ENCODE measurements at regions not wholly inside any gene's neighbourhood (a gene's known extent, or its start where the extent isn't known, plus 50 kb on each side); places are given as distances from the start of the nearest gene placed in this dataset.
A peak's percentile ranks its signal among the peaks of the same experiment; 100 is the strongest.

- H3K4me3 ChIP-seq: no peak overlapping the region
- H3K27ac ChIP-seq: peak overlapping the region in 1 of 4 donors; percentile 10
- H3K4me1 ChIP-seq: peaks cover 0 to 28% (median 2%) of the 10 kb centered on the region in 3 donors
- no peaks in the 10 kb centered on the region for H3K36me3 ChIP-seq
- H3K27me3 ChIP-seq: no peaks in the 10 kb centered on the region
- 18 to 29% methylated on average over 3 of the region's 3 CpGs for WGBS, 2 donors (ENCODE audit: low coverage in 1 of 2)
- ATAC-seq: no peak
- TF ChIP-seq EP300 (IDR thresholded peaks at IDR 0.05) (no peak), POLR2AphosphoS5 (IDR thresholded peaks at IDR 0.05) (no peak)
- no peaks in the 10 kb centered on the region for H3K9me3 ChIP-seq
Observed at GRCh38 chr4:126772662-126773061, 860.1 kb upstream of the INTU start.

GRCh38 chr4:126775485-126776106 lies 857.2 kb upstream of the INTU start:
- Histone ChIP-seq H3K27ac (no peak overlapping the region), H3K27me3 (no peaks in the 10 kb centered on the region), H3K9me3 (no peaks in the 10 kb centered on the region), H3K36me3 (no peaks in the 10 kb centered on the region), H3K4me3 (no peak overlapping the region), H3K4me1 (peaks cover 0 to 28% (median 2%) of the 10 kb centered on the region in 3 donors)
- 76 to 79% methylated on average over 5 of the region's 5 CpGs for WGBS, 2 donors (ENCODE audit: low coverage in 1 of 2)
- no peak for ATAC-seq
- TF ChIP-seq POLR2A (IDR thresholded peaks at IDR 0.05) (no peak), CTCF (IDR thresholded peaks at IDR 0.05) (no peak), EP300 (IDR thresholded peaks at IDR 0.05) (no peak), POLR2AphosphoS5 (IDR thresholded peaks at IDR 0.05) (no peak)

- 67 to 80% methylated on average over 1 to 5 of the region's 5 CpGs for WGBS, 2 donors (ENCODE audit: low coverage in 1 of 2)
- TF ChIP-seq CTCF (IDR thresholded peaks at IDR 0.05): no peak
- TF ChIP-seq POLR2A (IDR thresholded peaks at IDR 0.05): no peak
- no peak for TF ChIP-seq POLR2AphosphoS5 (IDR thresholded peaks at IDR 0.05)
- no peak for TF ChIP-seq EP300 (IDR thresholded peaks at IDR 0.05)
- Histone ChIP-seq H3K4me3 (no peak overlapping the region), H3K9me3 (no peaks in the 10 kb centered on the region), H3K36me3 (no peaks in the 10 kb centered on the region), H3K27me3 (no peaks in the 10 kb centered on the region), H3K4me1 (peaks cover 0 to 28% (median 2%) of the 10 kb centered on the region in 3 donors), H3K27ac (no peak overlapping the region)
- no peak for ATAC-seq
Observed at GRCh38 chr4:126776361-126776760, 856.4 kb upstream of the INTU start.

GRCh38 chr4:126777649-126778048 lies 855.1 kb upstream of the INTU start:
- no peaks in the 10 kb centered on the region for H3K9me3 ChIP-seq
- H3K4me3 ChIP-seq: no peak overlapping the region
- H3K27ac ChIP-seq: no peak overlapping the region
- WGBS, 2 donors (ENCODE audit: low coverage in 1 of 2): 58 to 68% methylated on average over 1 of the region's 1 CpG
- no peak for ATAC-seq
- peaks cover 0 to 24% (median 2%) of the 10 kb centered on the region in 3 donors for H3K4me1 ChIP-seq
- H3K27me3 ChIP-seq: no peaks in the 10 kb centered on the region
- TF ChIP-seq POLR2A (IDR thresholded peaks at IDR 0.05): no peak
- TF ChIP-seq EP300 (IDR thresholded peaks at IDR 0.05): no peak
- no peak for TF ChIP-seq POLR2AphosphoS5 (IDR thresholded peaks at IDR 0.05)
- TF ChIP-seq CTCF (IDR thresholded peaks at IDR 0.05): no peak
- no peaks in the 10 kb centered on the region for H3K36me3 ChIP-seq

- Histone ChIP-seq H3K4me1 (peaks cover 0 to 17% (median 0%) of the 10 kb centered on the region in 3 donors), H3K4me3 (no peak overlapping the region), H3K27ac (no peak overlapping the region), H3K36me3 (no peaks in the 10 kb centered on the region), H3K27me3 (no peaks in the 10 kb centered on the region), H3K9me3 (no peaks in the 10 kb centered on the region)
- 47 to 54% methylated on average over 3 of the region's 3 CpGs for WGBS, 2 donors (ENCODE audit: low coverage in 1 of 2)
- ATAC-seq: no peak
- no peak for TF ChIP-seq CTCF (IDR thresholded peaks at IDR 0.05)
- TF ChIP-seq EP300 (IDR thresholded peaks at IDR 0.05): no peak
- no peak for TF ChIP-seq POLR2A (IDR thresholded peaks at IDR 0.05)
- TF ChIP-seq POLR2AphosphoS5 (IDR thresholded peaks at IDR 0.05): no peak
Observed at GRCh38 chr4:126778348-126778747, 854.4 kb upstream of the INTU start.
